ENCODE measurements at regions not wholly inside any gene's neighbourhood (a gene's known extent, or its start where the extent isn't known, plus 50 kb on each side); places are given as distances from the start of the nearest gene placed in this dataset.

GRCh38 chr3:83877910-83878309, 1080.9 kb upstream of the CADM2 start:
- TF ChIP-seq CTCF (IDR thresholded peaks at IDR 0.05) (no peak), POLR2A (IDR thresholded peaks at IDR 0.05) (no peak)
